IMR-90 (cell line): ENCODE measurements at regions not wholly inside any gene's neighbourhood (a gene's known extent, or its start where the extent isn't known, plus 50 kb on each side); places are given as distances from the start of the nearest gene placed in this dataset.

Source experiments
- CEBPB ChIP-seq: IDR thresholded peaks from 2 replicates; pipeline ENCODE4 v1.6.1; 2012; ENCODE audit warnings: low read depth, low read length, improper control_type of control experiment
- CTCF ChIP-seq: conservative IDR thresholded peaks from 2 replicates; pipeline ENCODE4 v1.5.1; 2012; ENCODE audit warnings: mild to moderate bottlenecking, low read depth, low read length, improper control_type of control experiment
- POLR2A ChIP-seq: IDR thresholded peaks from 2 replicates; pipeline ENCODE4 v1.6.1; 2012; ENCODE audit warnings: mild to moderate bottlenecking, low read depth, low read length
- RAD21 ChIP-seq: IDR thresholded peaks from 2 replicates; pipeline ENCODE4 v1.6.1; 2012; ENCODE audit warnings: low read length, improper control_type of control experiment
- RFX5 ChIP-seq: IDR thresholded peaks from 2 replicates; pipeline ENCODE4 v1.8.0; 2012; ENCODE audit warnings: low read depth, mild to moderate bottlenecking, low read length, moderate library complexity
- SMC3 ChIP-seq: fragments of 150-350 bp; IDR thresholded peaks from 2 replicates; pipeline ENCODE4 v1.6.1; 2016; ENCODE audit warnings: low read depth, mild to moderate bottlenecking, antibody characterized with exemption, low read length, moderate library complexity

DNA sequence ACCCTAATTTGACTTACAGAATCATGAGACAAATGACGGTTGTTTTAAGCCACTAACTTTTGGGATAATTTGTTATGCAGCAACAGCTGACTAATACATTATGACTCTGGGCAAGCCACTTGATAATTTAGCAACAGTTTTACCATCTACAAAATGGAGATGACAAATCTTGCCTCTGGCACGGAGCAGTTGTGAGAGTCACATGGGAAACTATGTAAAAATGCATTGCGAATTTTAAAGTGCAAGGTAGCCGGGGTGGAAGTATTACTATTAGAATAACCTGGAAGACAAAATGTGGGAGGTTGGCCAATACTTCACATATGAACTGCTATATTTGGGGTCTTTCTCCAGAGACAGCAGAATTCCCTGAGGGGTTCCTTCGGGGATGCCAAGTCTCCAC is 328.7 kb downstream of the CTTN start:
- no peak for TF ChIP-seq POLR2A
- no peak for TF ChIP-seq CEBPB
- TF ChIP-seq CTCF, result no peak
- TF ChIP-seq RAD21, result no peak
- TF ChIP-seq RFX5, result no peak
- no peak for TF ChIP-seq SMC3
